ENCODE measurements at regions not wholly inside any gene's neighbourhood (a gene's known extent, or its start where the extent isn't known, plus 50 kb on each side); places are given as distances from the start of the nearest gene placed in this dataset.

DNA sequence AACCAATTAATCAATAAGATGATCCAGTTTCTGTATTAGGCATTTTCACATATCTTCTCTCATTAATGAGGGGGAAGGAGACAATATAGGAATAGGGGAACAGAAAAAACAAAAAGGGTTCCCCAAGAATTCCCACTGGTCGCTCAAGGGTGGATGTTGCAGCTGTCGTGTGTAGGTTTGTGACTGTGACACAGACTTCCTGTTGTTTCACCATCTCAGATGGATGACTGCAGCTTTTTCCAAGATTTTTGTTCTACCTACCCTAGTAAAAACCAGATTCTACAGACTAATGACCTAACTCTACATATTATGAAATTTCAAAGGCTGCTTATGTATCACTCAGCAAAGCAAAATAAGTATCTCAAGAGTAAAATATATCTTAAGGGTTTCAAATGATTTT is 73.7 kb upstream of the MB21D2 start:
- TF ChIP-seq, protein P1, sequence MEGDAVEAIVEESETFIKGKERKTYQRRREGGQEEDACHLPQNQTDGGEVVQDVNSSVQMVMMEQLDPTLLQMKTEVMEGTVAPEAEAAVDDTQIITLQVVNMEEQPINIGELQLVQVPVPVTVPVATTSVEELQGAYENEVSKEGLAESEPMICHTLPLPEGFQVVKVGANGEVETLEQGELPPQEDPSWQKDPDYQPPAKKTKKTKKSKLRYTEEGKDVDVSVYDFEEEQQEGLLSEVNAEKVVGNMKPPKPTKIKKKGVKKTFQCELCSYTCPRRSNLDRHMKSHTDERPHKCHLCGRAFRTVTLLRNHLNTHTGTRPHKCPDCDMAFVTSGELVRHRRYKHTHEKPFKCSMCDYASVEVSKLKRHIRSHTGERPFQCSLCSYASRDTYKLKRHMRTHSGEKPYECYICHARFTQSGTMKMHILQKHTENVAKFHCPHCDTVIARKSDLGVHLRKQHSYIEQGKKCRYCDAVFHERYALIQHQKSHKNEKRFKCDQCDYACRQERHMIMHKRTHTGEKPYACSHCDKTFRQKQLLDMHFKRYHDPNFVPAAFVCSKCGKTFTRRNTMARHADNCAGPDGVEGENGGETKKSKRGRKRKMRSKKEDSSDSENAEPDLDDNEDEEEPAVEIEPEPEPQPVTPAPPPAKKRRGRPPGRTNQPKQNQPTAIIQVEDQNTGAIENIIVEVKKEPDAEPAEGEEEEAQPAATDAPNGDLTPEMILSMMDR (IDR thresholded peaks at IDR 0.05): no peak
- TF ChIP-seq EZH2 (IDR thresholded peaks at IDR 0.05): no peak

All from neural progenitor cell (in vitro differentiated cells).